ENCODE measurements at regions not wholly inside any gene's neighbourhood (a gene's known extent, or its start where the extent isn't known, plus 50 kb on each side); places are given as distances from the start of the nearest gene placed in this dataset.

GRCh38 chr14:65817011-65817410 lies 404.5 kb downstream of the FUT8 start:
- H3K27me3 ChIP-seq (ENCODE audit: control insufficient read depth, insufficient read depth) = no peaks in the 10 kb centered on the region

GRCh38 chr14:65819569-65819968 lies 407.0 kb downstream of the FUT8 start:
- Histone ChIP-seq H3K4me3 (ENCODE audit: low read length) (no peak overlapping the region), H3K27ac (ENCODE audit: low read length) (no peak overlapping the region), H3K27me3 (ENCODE audit: control insufficient read depth, insufficient read depth) (no peaks in the 10 kb centered on the region), H3K9me3 (ENCODE audit: control insufficient read depth, low read length) (no peaks in the 10 kb centered on the region), H3K4me1 (ENCODE audit: control insufficient read depth, insufficient read depth, low read length) (no peaks in the 10 kb centered on the region)
- DNase-seq (no peak), ATAC-seq (no peak)
- 49% methylated on average over 5 of the region's 5 CpGs for WGBS
- intact Hi-C loops (cut with DNase I) = loop anchor here in 1 of 4 donors (5.0 kb wide), 1 partner anchor 657 kb away; no protein-coding TSS in a partner anchor

More at GRCh38 chr14:65817011-65817410, 404.5 kb downstream of the FUT8 start:
- 93% methylated on average over 1 of the region's 1 CpG for WGBS
- no peak for DNase-seq
- no peak overlapping the region for H3K27ac ChIP-seq (ENCODE audit: low read length)
- intact Hi-C loops (cut with DNase I) = loop anchor here in 1 of 4 donors (5.0 kb wide), 1 partner anchor 655 kb away; no protein-coding TSS in a partner anchor
- H3K9me3 ChIP-seq (ENCODE audit: control insufficient read depth, low read length) = no peaks in the 10 kb centered on the region
- H3K4me1 ChIP-seq (ENCODE audit: control insufficient read depth, insufficient read depth, low read length) = no peaks in the 10 kb centered on the region
- no peak for ATAC-seq
- H3K4me3 ChIP-seq (ENCODE audit: low read length) = no peak overlapping the region

GRCh38 chr14:65821224-65821753 lies 408.8 kb downstream of the FUT8 start:
- no peaks in the 10 kb centered on the region for H3K9me3 ChIP-seq (ENCODE audit: control insufficient read depth, low read length)
- H3K4me1 ChIP-seq (ENCODE audit: control insufficient read depth, insufficient read depth, low read length) = no peaks in the 10 kb centered on the region
- no peak overlapping the region for H3K27ac ChIP-seq (ENCODE audit: low read length)
- H3K27me3 ChIP-seq (ENCODE audit: control insufficient read depth, insufficient read depth) = no peaks in the 10 kb centered on the region
- intact Hi-C loops (cut with DNase I) = loop anchor here in 3 of 4 donors (5.0 to 10.0 kb wide), 3 partner anchors 406 to 659 kb away; partner anchors contain the start of gene FUT8 (in 3 of the 3)
- 86% methylated on average over 10 of the region's 10 CpGs for WGBS
- no peak for DNase-seq
- ATAC-seq = no peak
- no peak overlapping the region for H3K4me3 ChIP-seq (ENCODE audit: low read length)

GRCh38 chr14:65824285-65824977 lies 411.9 kb downstream of the FUT8 start:
- 28% methylated on average over 4 of the region's 4 CpGs for WGBS
- H3K27me3 ChIP-seq (ENCODE audit: control insufficient read depth, insufficient read depth) = no peaks in the 10 kb centered on the region

GRCh38 chr14:65824978-65825299 lies 412.4 kb downstream of the FUT8 start:
- intact Hi-C loops (cut with DNase I) = loop anchor here (5.0 to 10.0 kb wide), 4 partner anchors 410 to 663 kb away; partner anchors contain the start of gene FUT8 (in 3 of the 4)
- Histone ChIP-seq H3K27me3 (ENCODE audit: control insufficient read depth, insufficient read depth) (no peaks in the 10 kb centered on the region), H3K4me1 (ENCODE audit: control insufficient read depth, insufficient read depth, low read length) (no peaks in the 10 kb centered on the region), H3K27ac (ENCODE audit: low read length) (no peak overlapping the region), H3K4me3 (ENCODE audit: low read length) (no peak overlapping the region), H3K9me3 (ENCODE audit: control insufficient read depth, low read length) (no peaks in the 10 kb centered on the region)
- WGBS = 5% methylated on average over 2 of the region's 2 CpGs
- no peak for ATAC-seq
- no peak for DNase-seq

More at GRCh38 chr14:65824285-65824977, 411.9 kb downstream of the FUT8 start:
- Histone ChIP-seq H3K27ac (ENCODE audit: low read length) (no peak overlapping the region), H3K4me1 (ENCODE audit: control insufficient read depth, insufficient read depth, low read length) (no peaks in the 10 kb centered on the region), H3K4me3 (ENCODE audit: low read length) (no peak overlapping the region), H3K9me3 (ENCODE audit: control insufficient read depth, low read length) (no peaks in the 10 kb centered on the region)
- intact Hi-C loops (cut with DNase I) = loop anchor here in 3 of 4 donors (5.0 to 10.0 kb wide), 3 partner anchors 410 to 662 kb away; partner anchors contain the start of gene FUT8 (in 3 of the 3)
- peak; percentile 65 to 78 for ATAC-seq
- DNase-seq = peak in 1 of 3 donors; percentile 20

GRCh38 chr14:65826946-65827345 lies 414.4 kb downstream of the FUT8 start:
- 41% methylated on average over 6 of the region's 6 CpGs for whole genome bisulfite sequencing
- no peak overlapping the region for H3K27ac ChIP-seq (ENCODE audit: low read length)
- intact Hi-C loops (cut with DNase I) = loop anchor here in 3 of 4 donors (5.0 to 10.0 kb wide), 2 partner anchors 412 to 660 kb away; partner anchors contain the start of gene FUT8 (in 2 of the 3)
- no peaks in the 10 kb centered on the region for H3K4me1 ChIP-seq (ENCODE audit: control insufficient read depth, insufficient read depth, low read length)
- no peak overlapping the region for H3K4me3 ChIP-seq (ENCODE audit: low read length)
- H3K9me3 ChIP-seq (ENCODE audit: control insufficient read depth, low read length) = no peaks in the 10 kb centered on the region
- no peak for DNase-seq
- ATAC-seq = no peak
- H3K27me3 ChIP-seq (ENCODE audit: control insufficient read depth, insufficient read depth) = no peaks in the 10 kb centered on the region

GRCh38 chr14:65827520-65827919 lies 415.0 kb downstream of the FUT8 start:
- H3K4me3 ChIP-seq (ENCODE audit: low read length) = no peak overlapping the region
- ATAC-seq (no peak), DNase-seq (no peak)
- no peak overlapping the region for H3K27ac ChIP-seq (ENCODE audit: low read length)
- intact Hi-C loops (cut with DNase I) = loop anchor here in 3 of 4 donors (5.0 to 10.0 kb wide), 2 partner anchors 413 to 660 kb away; partner anchors contain the start of gene FUT8 (in 2 of the 3)
- 70% methylated on average over 6 of the region's 6 CpGs for WGBS
- no peaks in the 10 kb centered on the region for H3K9me3 ChIP-seq (ENCODE audit: control insufficient read depth, low read length)
- no peaks in the 10 kb centered on the region for H3K27me3 ChIP-seq (ENCODE audit: control insufficient read depth, insufficient read depth)
- no peaks in the 10 kb centered on the region for H3K4me1 ChIP-seq (ENCODE audit: control insufficient read depth, insufficient read depth, low read length)

GRCh38 chr14:65828396-65828795 lies 415.9 kb downstream of the FUT8 start:
- 54% methylated on average over 4 of the region's 4 CpGs for WGBS
- Histone ChIP-seq H3K9me3 (ENCODE audit: control insufficient read depth, low read length) (no peaks in the 10 kb centered on the region), H3K27me3 (ENCODE audit: control insufficient read depth, insufficient read depth) (no peaks in the 10 kb centered on the region), H3K4me3 (ENCODE audit: low read length) (no peak overlapping the region), H3K27ac (ENCODE audit: low read length) (no peak overlapping the region), H3K4me1 (ENCODE audit: control insufficient read depth, insufficient read depth, low read length) (no peaks in the 10 kb centered on the region)
- no peak for ATAC-seq
- intact Hi-C loops (cut with DNase I) = loop anchor here in 3 of 4 donors (5.0 to 10.0 kb wide), 2 partner anchors 414 to 661 kb away; partner anchors contain the start of gene FUT8 (in 2 of the 3)
- no peak for DNase-seq

- no peak overlapping the region for H3K4me3 ChIP-seq (ENCODE audit: low read length)
- no peaks in the 10 kb centered on the region for H3K9me3 ChIP-seq (ENCODE audit: control insufficient read depth, low read length)
- no peaks in the 10 kb centered on the region for H3K4me1 ChIP-seq (ENCODE audit: control insufficient read depth, insufficient read depth, low read length)
- H3K27ac ChIP-seq (ENCODE audit: low read length) = no peak overlapping the region
- H3K27me3 ChIP-seq (ENCODE audit: control insufficient read depth, insufficient read depth) = no peaks in the 10 kb centered on the region
- no peak for DNase-seq
- WGBS = 52% methylated on average over 10 of the region's 10 CpGs
- intact Hi-C loops (cut with DNase I) = no loop called here
- peak in 1 of 2 donors; percentile 12 for ATAC-seq
These were observed 420.1 kb downstream of the FUT8 start for GRCh38 chr14:65832431-65833266.

GRCh38 chr14:65833267-65833880 lies 420.8 kb downstream of the FUT8 start:
- no peaks in the 10 kb centered on the region for H3K9me3 ChIP-seq (ENCODE audit: control insufficient read depth, low read length)
- no peak overlapping the region for H3K4me3 ChIP-seq (ENCODE audit: low read length)
- DNase-seq (no peak), ATAC-seq (peak in 1 of 2 donors; percentile 27)
- no peak overlapping the region for H3K27ac ChIP-seq (ENCODE audit: low read length)
- intact Hi-C loops (cut with DNase I) = no loop called here
- no peaks in the 10 kb centered on the region for H3K4me1 ChIP-seq (ENCODE audit: control insufficient read depth, insufficient read depth, low read length)
- WGBS = 75% methylated on average over 11 of the region's 11 CpGs
- H3K27me3 ChIP-seq (ENCODE audit: control insufficient read depth, insufficient read depth) = no peaks in the 10 kb centered on the region
